Brain microvascular endothelial cell (primary cell): ENCODE measurements at regions not wholly inside any gene's neighbourhood (a gene's known extent, or its start where the extent isn't known, plus 50 kb on each side); places are given as distances from the start of the nearest gene placed in this dataset.

ENCODE experiments used
- DNase-seq: peaks from one replicate; pipeline ENCODE4 v3.0.0-alpha.2; 2020
- H3K27ac ChIP-seq: fragments of 250-450 bp; sonication (Bioruptor Pico); 2 replicates; pipeline ENCODE4 v1.5.1; 2020; ENCODE audit warnings: mild to moderate bottlenecking, moderate library complexity
- H3K27me3 ChIP-seq: fragments of 250-450 bp; sonication (Bioruptor Pico); replicated peaks from 2 replicates; pipeline ENCODE4 v1.5.1; 2020; ENCODE audit warnings: mild to moderate bottlenecking
- H3K36me3 ChIP-seq: fragments of 250-450 bp; sonication (Bioruptor Pico); replicated peaks from 2 replicates; pipeline ENCODE4 v1.5.1; 2020; ENCODE audit warnings: mild to moderate bottlenecking
- H3K4me3 ChIP-seq: 2 replicates; pipeline ENCODE4 v1.5.1; 2011; ENCODE audit warnings: low read depth, mild to moderate bottlenecking, control low read depth, low read length, moderate library complexity
- in situ Hi-C: cut with HindIII; loops from 2 replicates; pipeline ENCODE4 v1.10.0; 2017; ENCODE audit warnings: low sequenced_read_pairs, low pct_ligation_motif_present
- TF ChIP-seq, protein P1 (sequence below): IDR thresholded peaks from 2 replicates; pipeline ENCODE4 v1.5.1; 2011; ENCODE audit warnings: low read depth, mild to moderate bottlenecking, moderate library complexity, low read length, control low read depth, inconsistent platforms; ENCODE audit errors: missing control alignments

GRCh38 chr1:189513091-189513490, 964.6 kb downstream of the BRINP3 start:
- TF ChIP-seq, protein P1, sequence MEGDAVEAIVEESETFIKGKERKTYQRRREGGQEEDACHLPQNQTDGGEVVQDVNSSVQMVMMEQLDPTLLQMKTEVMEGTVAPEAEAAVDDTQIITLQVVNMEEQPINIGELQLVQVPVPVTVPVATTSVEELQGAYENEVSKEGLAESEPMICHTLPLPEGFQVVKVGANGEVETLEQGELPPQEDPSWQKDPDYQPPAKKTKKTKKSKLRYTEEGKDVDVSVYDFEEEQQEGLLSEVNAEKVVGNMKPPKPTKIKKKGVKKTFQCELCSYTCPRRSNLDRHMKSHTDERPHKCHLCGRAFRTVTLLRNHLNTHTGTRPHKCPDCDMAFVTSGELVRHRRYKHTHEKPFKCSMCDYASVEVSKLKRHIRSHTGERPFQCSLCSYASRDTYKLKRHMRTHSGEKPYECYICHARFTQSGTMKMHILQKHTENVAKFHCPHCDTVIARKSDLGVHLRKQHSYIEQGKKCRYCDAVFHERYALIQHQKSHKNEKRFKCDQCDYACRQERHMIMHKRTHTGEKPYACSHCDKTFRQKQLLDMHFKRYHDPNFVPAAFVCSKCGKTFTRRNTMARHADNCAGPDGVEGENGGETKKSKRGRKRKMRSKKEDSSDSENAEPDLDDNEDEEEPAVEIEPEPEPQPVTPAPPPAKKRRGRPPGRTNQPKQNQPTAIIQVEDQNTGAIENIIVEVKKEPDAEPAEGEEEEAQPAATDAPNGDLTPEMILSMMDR = no peak
- H3K27ac ChIP-seq = no peak overlapping the region
- no peaks in the 10 kb centered on the region for H3K27me3 ChIP-seq
- H3K4me3 ChIP-seq = no peak overlapping the region
- in situ Hi-C loops = no loop called here
- no peak for DNase-seq
- no peaks in the 10 kb centered on the region for H3K36me3 ChIP-seq

DNA sequence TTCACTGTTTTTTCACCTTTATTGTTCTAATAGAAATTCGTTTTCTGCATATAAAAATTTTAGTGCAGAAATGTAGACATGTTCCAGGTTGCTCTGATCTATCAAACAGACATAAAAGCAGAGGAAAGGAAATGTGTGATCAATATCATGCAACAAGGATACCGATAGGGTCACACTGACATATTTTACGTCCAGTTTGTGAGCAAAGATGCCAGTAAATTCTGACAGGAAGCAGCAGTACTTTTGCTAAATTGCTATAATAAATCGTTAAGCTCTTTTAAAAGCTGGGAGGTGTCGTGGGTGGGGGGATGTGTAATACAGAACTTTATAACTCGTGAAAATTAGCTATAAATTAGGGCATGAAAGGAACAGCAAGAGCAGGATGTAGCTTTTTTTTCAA, 955.2 kb downstream of the BRINP3 start:
- Histone ChIP-seq H3K4me3 (no peak overlapping the region), H3K27me3 (no peaks in the 10 kb centered on the region), H3K36me3 (no peaks in the 10 kb centered on the region), H3K27ac (no peak overlapping the region)
- in situ Hi-C loops = no loop called here
- TF ChIP-seq, protein P1 = no peak
- DNase-seq = no peak

DNA sequence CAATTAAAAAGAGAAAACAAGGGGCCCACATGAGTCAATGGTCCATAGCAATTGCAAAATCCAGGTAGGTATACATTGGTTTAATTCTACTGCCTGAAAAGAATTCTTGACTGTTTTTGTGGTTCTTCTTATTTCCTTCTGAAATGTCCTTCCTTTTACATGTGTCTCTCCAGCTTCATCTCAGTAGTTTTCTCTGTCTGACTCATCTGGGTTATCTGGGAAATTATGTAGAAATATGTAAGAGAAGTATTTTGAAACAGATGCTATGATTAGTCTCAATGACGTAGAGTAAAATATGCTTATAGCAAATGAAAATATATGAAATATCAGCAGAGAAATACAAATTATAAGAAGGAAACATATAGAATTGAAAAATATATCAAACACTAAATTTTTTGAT, 953.2 kb downstream of the BRINP3 start:
- DNase-seq = no peak
- Histone ChIP-seq H3K27me3 (no peaks in the 10 kb centered on the region), H3K4me3 (no peak overlapping the region), H3K27ac (no peak overlapping the region), H3K36me3 (no peaks in the 10 kb centered on the region)
- TF ChIP-seq, protein P1 = no peak
- in situ Hi-C loops = no loop called here

DNA sequence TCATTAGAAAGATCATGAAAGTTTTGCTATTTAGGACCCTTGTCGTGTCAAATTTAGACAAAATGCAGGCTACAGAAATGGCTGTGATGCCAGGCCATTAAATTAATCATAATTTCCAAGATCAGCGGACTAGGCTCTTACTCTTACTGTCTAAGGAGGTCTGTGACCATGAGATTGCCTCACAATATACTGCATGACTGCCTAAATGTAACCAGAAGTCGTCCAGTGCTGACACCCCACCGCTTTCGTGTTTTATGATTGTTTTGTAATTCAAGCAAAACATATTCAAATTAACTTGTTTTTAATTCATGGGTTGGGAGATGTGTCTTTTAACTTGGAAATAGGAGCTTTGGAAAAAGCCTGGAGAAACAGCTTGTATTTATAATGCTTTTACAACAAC, 947.5 kb downstream of the BRINP3 start:
- Histone ChIP-seq H3K36me3 (no peaks in the 10 kb centered on the region), H3K27ac (no peak overlapping the region), H3K27me3 (no peaks in the 10 kb centered on the region), H3K4me3 (no peak overlapping the region)
- DNase-seq = no peak
- in situ Hi-C loops = no loop called here
- TF ChIP-seq, protein P1 = no peak

DNA sequence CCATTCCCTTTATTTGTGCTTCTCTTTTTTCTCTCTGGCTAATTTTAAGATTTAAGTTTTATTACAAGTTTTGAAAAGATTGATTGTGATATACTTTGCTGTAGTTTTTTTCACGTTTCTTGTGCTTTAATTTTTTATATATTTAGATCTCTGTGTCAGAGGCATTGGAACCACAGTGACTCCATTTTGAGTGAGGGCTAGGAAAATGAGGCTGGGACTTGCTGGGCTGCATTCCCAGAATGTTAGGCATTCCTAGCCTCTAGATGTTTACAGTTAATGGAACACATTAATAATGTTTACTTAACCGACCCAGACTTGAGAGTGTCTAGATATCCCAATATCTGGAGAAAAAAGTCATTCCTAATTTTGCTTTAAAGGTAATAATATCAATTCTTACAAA, 939.4 kb downstream of the BRINP3 start:
- no peaks in the 10 kb centered on the region for H3K27me3 ChIP-seq
- no peak for DNase-seq
- H3K36me3 ChIP-seq = no peaks in the 10 kb centered on the region
- no peak overlapping the region for H3K4me3 ChIP-seq
- in situ Hi-C loops = no loop called here
- TF ChIP-seq, protein P1 = no peak
- no peak overlapping the region for H3K27ac ChIP-seq

GRCh38 chr1:189550498-189550897, 927.2 kb downstream of the BRINP3 start:
- DNase-seq = no peak
- H3K36me3 ChIP-seq = no peaks in the 10 kb centered on the region
- no peak overlapping the region for H3K27ac ChIP-seq
- TF ChIP-seq, protein P1 = no peak
- no peaks in the 10 kb centered on the region for H3K27me3 ChIP-seq
- H3K4me3 ChIP-seq = no peak overlapping the region
- in situ Hi-C loops = no loop called here
